ENCODE measurements at regions not wholly inside any gene's neighbourhood (a gene's known extent, or its start where the extent isn't known, plus 50 kb on each side); places are given as distances from the start of the nearest gene placed in this dataset.

DNA sequence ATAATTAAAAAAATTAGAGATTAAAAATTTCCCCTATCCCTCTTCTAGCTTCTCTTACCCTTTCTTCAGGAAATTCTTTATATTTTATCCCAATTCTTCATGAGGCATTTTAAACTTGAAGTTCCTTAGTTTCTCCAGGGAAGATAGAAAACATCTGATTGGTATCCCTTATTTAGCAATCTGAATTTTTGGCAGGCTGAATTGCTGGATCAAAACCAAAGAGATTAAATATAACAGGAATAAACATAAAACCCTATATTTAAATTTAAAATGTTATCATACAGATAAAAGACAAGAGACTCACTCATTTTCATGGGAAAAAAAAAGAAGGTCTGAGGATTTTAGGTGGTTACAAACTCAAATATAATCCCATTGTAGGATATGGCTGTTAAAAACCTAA is 204.2 kb downstream of the CHRM3 start:
- no peaks in the 10 kb centered on the region for H4K20me1 ChIP-seq (ENCODE audit: insufficient read depth, low read length)
- H3K79me2 ChIP-seq (ENCODE audit: low read length), result no peaks in the 10 kb centered on the region
- H3K9me3 ChIP-seq (ENCODE audit: insufficient read depth, low read length), result no peaks in the 10 kb centered on the region
- H2AFZ ChIP-seq (ENCODE audit: low read depth, low read length), result no peak overlapping the region
- no peaks in the 10 kb centered on the region for H3K36me3 ChIP-seq (replicated peaks; ENCODE audit: low read depth, low read length)
- H3K4me3 ChIP-seq (ENCODE audit: low read length), result no peak overlapping the region
- no peaks in the 10 kb centered on the region for H3K4me1 ChIP-seq (ENCODE audit: low read length)
- no peaks in the 10 kb centered on the region for H3K27me3 ChIP-seq (ENCODE audit: low read depth, low read length)
- TF ChIP-seq, protein P1, sequence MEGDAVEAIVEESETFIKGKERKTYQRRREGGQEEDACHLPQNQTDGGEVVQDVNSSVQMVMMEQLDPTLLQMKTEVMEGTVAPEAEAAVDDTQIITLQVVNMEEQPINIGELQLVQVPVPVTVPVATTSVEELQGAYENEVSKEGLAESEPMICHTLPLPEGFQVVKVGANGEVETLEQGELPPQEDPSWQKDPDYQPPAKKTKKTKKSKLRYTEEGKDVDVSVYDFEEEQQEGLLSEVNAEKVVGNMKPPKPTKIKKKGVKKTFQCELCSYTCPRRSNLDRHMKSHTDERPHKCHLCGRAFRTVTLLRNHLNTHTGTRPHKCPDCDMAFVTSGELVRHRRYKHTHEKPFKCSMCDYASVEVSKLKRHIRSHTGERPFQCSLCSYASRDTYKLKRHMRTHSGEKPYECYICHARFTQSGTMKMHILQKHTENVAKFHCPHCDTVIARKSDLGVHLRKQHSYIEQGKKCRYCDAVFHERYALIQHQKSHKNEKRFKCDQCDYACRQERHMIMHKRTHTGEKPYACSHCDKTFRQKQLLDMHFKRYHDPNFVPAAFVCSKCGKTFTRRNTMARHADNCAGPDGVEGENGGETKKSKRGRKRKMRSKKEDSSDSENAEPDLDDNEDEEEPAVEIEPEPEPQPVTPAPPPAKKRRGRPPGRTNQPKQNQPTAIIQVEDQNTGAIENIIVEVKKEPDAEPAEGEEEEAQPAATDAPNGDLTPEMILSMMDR (IDR thresholded peaks at IDR 0.05; ENCODE audit: low read depth, low read length), result no peak
- TF ChIP-seq EZH2phosphoT487 (IDR thresholded peaks at IDR 0.05; ENCODE audit: low read depth), result no peak
- no peak overlapping the region for H3K27ac ChIP-seq (ENCODE audit: low read length)
- no peak overlapping the region for H3K9ac ChIP-seq (ENCODE audit: low read length)
- no peak overlapping the region for H3K4me2 ChIP-seq (ENCODE audit: low read length)

DNA sequence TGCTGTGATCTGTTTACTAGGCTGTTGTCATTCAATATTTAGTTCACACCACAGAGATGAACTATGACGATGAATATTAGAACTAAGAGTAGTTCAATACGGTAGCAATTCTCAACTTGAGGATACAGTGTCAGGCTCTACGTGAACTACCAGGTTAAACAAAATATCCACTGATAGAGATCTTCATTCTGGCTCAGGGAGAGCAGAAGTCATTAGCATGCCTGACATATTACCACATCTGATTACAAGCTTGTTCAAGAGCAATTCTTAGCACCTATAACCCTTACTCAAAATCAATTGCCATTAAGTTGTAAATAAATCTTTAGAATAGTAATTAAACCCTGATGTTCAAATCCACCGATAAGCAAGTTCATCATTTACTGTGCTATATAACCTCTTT is 207.2 kb downstream of the CHRM3 start:
- no peaks in the 10 kb centered on the region for H3K4me1 ChIP-seq (ENCODE audit: low read length)
- no peak overlapping the region for H3K9ac ChIP-seq (ENCODE audit: low read length)
- H2AFZ ChIP-seq (ENCODE audit: low read depth, low read length), result no peak overlapping the region
- no peaks in the 10 kb centered on the region for H3K9me3 ChIP-seq (ENCODE audit: insufficient read depth, low read length)
- no peaks in the 10 kb centered on the region for H3K36me3 ChIP-seq (replicated peaks; ENCODE audit: low read depth, low read length)
- H3K27me3 ChIP-seq (ENCODE audit: low read depth, low read length), result no peaks in the 10 kb centered on the region
- no peaks in the 10 kb centered on the region for H3K79me2 ChIP-seq (ENCODE audit: low read length)
- no peak overlapping the region for H3K4me3 ChIP-seq (ENCODE audit: low read length)
- no peaks in the 10 kb centered on the region for H4K20me1 ChIP-seq (ENCODE audit: insufficient read depth, low read length)
- TF ChIP-seq EZH2phosphoT487 (IDR thresholded peaks at IDR 0.05; ENCODE audit: low read depth), result no peak
- TF ChIP-seq, protein P1 (IDR thresholded peaks at IDR 0.05; ENCODE audit: low read depth, low read length), result no peak
- H3K27ac ChIP-seq (ENCODE audit: low read length), result no peak overlapping the region
- no peak overlapping the region for H3K4me2 ChIP-seq (ENCODE audit: low read length)

DNA sequence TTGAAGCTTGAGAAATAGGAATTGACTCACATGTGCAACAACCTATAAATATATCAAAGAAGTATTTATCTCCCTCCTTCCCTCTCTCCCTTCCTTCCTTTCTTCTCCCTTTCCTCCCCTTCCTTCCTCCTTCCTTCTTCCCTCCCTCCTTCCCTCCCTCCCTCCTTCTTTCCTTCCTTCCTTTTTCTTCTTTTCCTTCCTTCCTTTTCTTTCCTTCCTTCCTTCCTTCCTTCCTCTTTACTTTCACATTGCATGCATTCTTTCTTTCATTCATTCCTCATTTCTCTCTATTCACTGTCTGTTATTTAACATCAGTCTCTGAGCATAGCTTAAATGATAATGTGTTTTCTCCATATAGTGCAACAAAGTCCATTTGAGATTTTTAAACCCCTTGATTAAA is 214.2 kb downstream of the CHRM3 start:
- no peaks in the 10 kb centered on the region for H3K36me3 ChIP-seq (replicated peaks; ENCODE audit: low read depth, low read length)
- TF ChIP-seq, protein P1 (IDR thresholded peaks at IDR 0.05; ENCODE audit: low read depth, low read length), result no peak
- TF ChIP-seq EZH2phosphoT487 (IDR thresholded peaks at IDR 0.05; ENCODE audit: low read depth), result no peak
- H3K9ac ChIP-seq (ENCODE audit: low read length), result no peak overlapping the region
- H2AFZ ChIP-seq (ENCODE audit: low read depth, low read length), result no peak overlapping the region
- H3K9me3 ChIP-seq (ENCODE audit: insufficient read depth, low read length), result no peaks in the 10 kb centered on the region
- no peak overlapping the region for H3K27ac ChIP-seq (ENCODE audit: low read length)
- H4K20me1 ChIP-seq (ENCODE audit: insufficient read depth, low read length), result no peaks in the 10 kb centered on the region
- no peaks in the 10 kb centered on the region for H3K27me3 ChIP-seq (ENCODE audit: low read depth, low read length)
- no peak overlapping the region for H3K4me2 ChIP-seq (ENCODE audit: low read length)
- H3K4me1 ChIP-seq (ENCODE audit: low read length), result no peaks in the 10 kb centered on the region
- no peaks in the 10 kb centered on the region for H3K79me2 ChIP-seq (ENCODE audit: low read length)
- H3K4me3 ChIP-seq (ENCODE audit: low read length), result no peak overlapping the region

DNA sequence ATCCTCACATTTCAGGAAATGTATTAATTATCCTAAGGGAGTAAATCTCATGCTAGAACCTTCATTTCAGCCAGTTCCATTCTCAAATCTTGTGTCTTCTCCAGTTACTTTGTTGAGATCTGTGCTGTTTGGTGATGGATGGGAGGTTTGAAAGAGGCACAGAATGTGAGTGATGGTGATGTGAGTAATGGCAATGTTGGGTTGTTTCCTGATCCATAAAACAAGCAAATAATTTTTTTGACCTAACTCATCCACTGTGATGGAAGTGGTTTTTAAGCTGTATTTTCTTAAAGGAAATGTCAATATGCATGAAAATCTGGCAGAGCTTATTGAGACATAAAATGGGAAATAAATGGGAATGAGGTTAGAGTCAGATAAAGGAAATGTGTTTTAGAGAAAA is 214.7 kb downstream of the CHRM3 start:
- Histone ChIP-seq H3K79me2 (ENCODE audit: low read length) (no peaks in the 10 kb centered on the region), H3K4me1 (ENCODE audit: low read length) (no peaks in the 10 kb centered on the region), H3K9me3 (ENCODE audit: insufficient read depth, low read length) (no peaks in the 10 kb centered on the region), H3K4me2 (ENCODE audit: low read length) (no peak overlapping the region), H4K20me1 (ENCODE audit: insufficient read depth, low read length) (no peaks in the 10 kb centered on the region), H3K27me3 (ENCODE audit: low read depth, low read length) (no peaks in the 10 kb centered on the region), H2AFZ (ENCODE audit: low read depth, low read length) (no peak overlapping the region), H3K9ac (ENCODE audit: low read length) (no peak overlapping the region), H3K4me3 (ENCODE audit: low read length) (no peak overlapping the region), H3K27ac (ENCODE audit: low read length) (no peak overlapping the region), H3K36me3 (replicated peaks; ENCODE audit: low read depth, low read length) (no peaks in the 10 kb centered on the region)
- TF ChIP-seq, protein P1 (IDR thresholded peaks at IDR 0.05; ENCODE audit: low read depth, low read length), result no peak
- TF ChIP-seq EZH2phosphoT487 (IDR thresholded peaks at IDR 0.05; ENCODE audit: low read depth), result no peak
